LNCaP clone FGC (cell line): ENCODE measurements at regions not wholly inside any gene's neighbourhood (a gene's known extent, or its start where the extent isn't known, plus 50 kb on each side); places are given as distances from the start of the nearest gene placed in this dataset.

Source experiments
- DNase-seq: peaks from one replicate; pipeline ENCODE4 v3.0.0-alpha.2; 2011; ENCODE audit warnings: low read depth
- H3K4me3 ChIP-seq: 2 replicates; pipeline ENCODE4 v1.5.1; 2011; ENCODE audit warnings: mild to moderate bottlenecking, low read depth, low read length, control low read depth
- CTCF ChIP-seq: IDR thresholded peaks from 2 replicates; pipeline ENCODE4 v1.5.1; 2012; ENCODE audit warnings: mild to moderate bottlenecking; ENCODE audit not compliant: control insufficient read depth, insufficient read depth; ENCODE audit errors: extremely low read depth

- H3K4me3 ChIP-seq = no peak overlapping the region
- TF ChIP-seq CTCF = no peak
- no peak for DNase-seq
Measured at GRCh38 chr1:184237588-184237987, 149.2 kb upstream of the C1orf21 start.

GRCh38 chr1:184241446-184241845, 145.4 kb upstream of the C1orf21 start:
- no peak for DNase-seq
- TF ChIP-seq CTCF = no peak
- H3K4me3 ChIP-seq = no peak overlapping the region

GRCh38 chr1:184242507-184242943, 144.3 kb upstream of the C1orf21 start:
- peak; percentile 40 for TF ChIP-seq CTCF
- no peak overlapping the region for H3K4me3 ChIP-seq
- DNase-seq = no peak

GRCh38 chr1:184244962-184245361, 141.9 kb upstream of the C1orf21 start:
- no peak overlapping the region for H3K4me3 ChIP-seq
- no peak for DNase-seq
- TF ChIP-seq CTCF = no peak

GRCh38 chr1:184247671-184248070, 139.2 kb upstream of the C1orf21 start:
- no peak for TF ChIP-seq CTCF
- no peak overlapping the region for H3K4me3 ChIP-seq
- DNase-seq = no peak

GRCh38 chr1:184253921-184254320, 132.9 kb upstream of the C1orf21 start:
- no peak for DNase-seq
- no peak for TF ChIP-seq CTCF
- no peak overlapping the region for H3K4me3 ChIP-seq

GRCh38 chr1:184254849-184255248, 132.0 kb upstream of the C1orf21 start:
- no peak for TF ChIP-seq CTCF
- DNase-seq = no peak
- no peak overlapping the region for H3K4me3 ChIP-seq
